Stimulated activated CD8-positive, alpha-beta memory T cell treated with anti-CD3 and anti-CD28 coated beads, Interleukin-15, amount 100 ng/mL, for 4 hours (primary cell): ENCODE measurements at regions not wholly inside any gene's neighbourhood (a gene's known extent, or its start where the extent isn't known, plus 50 kb on each side); places are given as distances from the start of the nearest gene placed in this dataset.

Experiments
- DNase-seq, 2 donors: peaks; one replicate each; pipeline ENCODE4 v3.0.0-alpha.2; 2020; ENCODE audit warnings: low read depth in 2 of 2

- no peak for DNase-seq
Measured at GRCh38 chr5:52409835-52410234, 377.9 kb upstream of the ITGA1 start.

- DNase-seq, result no peak
Measured at GRCh38 chr5:52419357-52419756, 368.4 kb upstream of the ITGA1 start.

GRCh38 chr5:52427615-52428014 is 360.1 kb upstream of the ITGA1 start:
- DNase-seq, result no peak

- DNase-seq, result no peak
Measured at GRCh38 chr5:52428977-52429489, 358.7 kb upstream of the ITGA1 start.

GRCh38 chr5:52441768-52442167 is 345.9 kb upstream of the ITGA1 start:
- DNase-seq, result no peak

GRCh38 chr5:52443187-52443586 is 344.5 kb upstream of the ITGA1 start:
- DNase-seq, result no peak

GRCh38 chr5:52448111-52448510 is 339.6 kb upstream of the ITGA1 start:
- DNase-seq, result no peak

- DNase-seq, result no peak
Measured at GRCh38 chr5:52449516-52449915, 338.2 kb upstream of the ITGA1 start.

GRCh38 chr5:52452098-52452497 is 335.6 kb upstream of the ITGA1 start:
- DNase-seq, result no peak

- no peak for DNase-seq
Measured at GRCh38 chr5:52453176-52453575, 334.5 kb upstream of the ITGA1 start.

GRCh38 chr5:52455920-52456319 is 331.8 kb upstream of the ITGA1 start:
- DNase-seq, result no peak

GRCh38 chr5:52457810-52458209 is 329.9 kb upstream of the ITGA1 start:
- no peak for DNase-seq

GRCh38 chr5:52466113-52466512 is 321.6 kb upstream of the ITGA1 start:
- DNase-seq, result no peak

GRCh38 chr5:52466749-52467520 is 320.8 kb upstream of the ITGA1 start:
- no peak for DNase-seq

GRCh38 chr5:52468976-52469375 is 318.7 kb upstream of the ITGA1 start:
- no peak for DNase-seq

GRCh38 chr5:52469420-52469819 is 318.3 kb upstream of the ITGA1 start:
- DNase-seq, result no peak

- DNase-seq, result no peak
Measured at GRCh38 chr5:52469835-52470234, 317.9 kb upstream of the ITGA1 start.

- DNase-seq, result no peak
Measured at GRCh38 chr5:52476346-52476745, 311.4 kb upstream of the ITGA1 start.

- DNase-seq, result no peak
Measured at GRCh38 chr5:52481201-52481600, 306.5 kb upstream of the ITGA1 start.

- DNase-seq, result no peak
Measured at GRCh38 chr5:52481851-52482250, 305.9 kb upstream of the ITGA1 start.

GRCh38 chr5:52491071-52491787 is 296.5 kb upstream of the ITGA1 start:
- no peak for DNase-seq

- DNase-seq, result no peak
Measured at GRCh38 chr5:52491818-52492217, 295.9 kb upstream of the ITGA1 start.

GRCh38 chr5:52497133-52497693 is 290.5 kb upstream of the ITGA1 start:
- DNase-seq, result no peak
